Activated CD4-positive, alpha-beta T cell treated with anti-CD3 and anti-CD28 coated beads for 36 hours (primary cell): ENCODE measurements at regions not wholly inside any gene's neighbourhood (a gene's known extent, or its start where the extent isn't known, plus 50 kb on each side); places are given as distances from the start of the nearest gene placed in this dataset.

Experiments
- ATAC-seq: fragments of 200-7000 bp; cut with Tn5 transposase; one replicate; pipeline ENCODE4 v1.10.0; 2021; ENCODE audit warnings: mild to moderate bottlenecking, moderate library complexity
- CTCF ChIA-PET: fragments of 350-600 bp; sonication (Branson Sonifier 250); formaldehyde crosslinking; loops from one replicate; lab custom pipeline; 2021; ENCODE audit warnings: antibody characterized with exemption; lab: Charles Lee
- POLR2A ChIA-PET: fragments of 350-600 bp; sonication (Branson Sonifier 250); formaldehyde crosslinking; loops from one replicate; lab custom pipeline; 2021; ENCODE audit warnings: antibody characterized with exemption, inconsistent platforms; lab: Charles Lee
- DNase-seq: peaks from one replicate; pipeline ENCODE4 v3.0.0-alpha.2; 2020
- H3K27ac Mint-ChIP-seq: one replicate; pipeline ENCODE4 v1.8.0; 2021; ENCODE audit warnings: mixed read lengths
- H3K27me3 Mint-ChIP-seq: one replicate; pipeline ENCODE4 v1.8.0; 2021; ENCODE audit warnings: mixed read lengths
- H3K36me3 Mint-ChIP-seq: one replicate; pipeline ENCODE4 v1.8.0; 2021; ENCODE audit warnings: low read depth, mixed read lengths
- H3K4me1 Mint-ChIP-seq: one replicate; pipeline ENCODE4 v1.8.0; 2021; ENCODE audit warnings: mixed read lengths
- H3K4me3 Mint-ChIP-seq: one replicate; pipeline ENCODE4 v1.8.0; 2021; ENCODE audit warnings: mild to moderate bottlenecking, moderate library complexity, mixed read lengths
- H3K9me3 Mint-ChIP-seq: one replicate; pipeline ENCODE4 v1.8.0; 2021; ENCODE audit warnings: low read depth, mixed read lengths
- intact Hi-C, 2 experiments: fragments of 100-400 bp; cut with DNase I in 1 of 2; cut with micrococcal nuclease in 1 of 2; formaldehyde crosslinking; loops; one replicate each; pipeline versions ENCODE4 v1.14.2 to v1.15.1; 2022 to 2024; cut with DNase I, micrococcal nuclease

- ChIA-PET POLR2A (no interaction called here), CTCF (no interaction called here)
- Mint-ChIP-seq H3K27ac (no peak overlapping the region), H3K9me3 (no peaks in the 10 kb centered on the region), H3K4me3 (no peak overlapping the region), H3K27me3 (no peaks in the 10 kb centered on the region), H3K36me3 (no peaks in the 10 kb centered on the region), H3K4me1 (no peaks in the 10 kb centered on the region)
- DNase-seq = no peak
- intact Hi-C loops = no loop called here
- ATAC-seq = no peak
Observed at GRCh38 chr14:95410838-95411237, 91.1 kb upstream of the CLMN start.

- no peaks in the 10 kb centered on the region for H3K9me3 Mint-ChIP-seq
- no peaks in the 10 kb centered on the region for H3K27me3 Mint-ChIP-seq
- no peak overlapping the region for H3K27ac Mint-ChIP-seq
- ATAC-seq (no peak), DNase-seq (no peak)
- ChIA-PET CTCF (no interaction called here), POLR2A (no interaction called here)
- no peaks in the 10 kb centered on the region for H3K36me3 Mint-ChIP-seq
- H3K4me3 Mint-ChIP-seq = no peak overlapping the region
- intact Hi-C loops = no loop called here
- H3K4me1 Mint-ChIP-seq = no peaks in the 10 kb centered on the region
Observed at GRCh38 chr14:95409477-95410272, 90.0 kb upstream of the CLMN start.

GRCh38 chr14:95408731-95409476, 89.2 kb upstream of the CLMN start:
- ChIA-PET CTCF (no interaction called here), POLR2A (no interaction called here)
- Mint-ChIP-seq H3K4me3 (no peak overlapping the region), H3K4me1 (no peaks in the 10 kb centered on the region), H3K27me3 (no peaks in the 10 kb centered on the region), H3K36me3 (no peaks in the 10 kb centered on the region), H3K27ac (no peak overlapping the region), H3K9me3 (no peaks in the 10 kb centered on the region)
- no peak for ATAC-seq
- intact Hi-C loops = no loop called here
- no peak for DNase-seq

DNA sequence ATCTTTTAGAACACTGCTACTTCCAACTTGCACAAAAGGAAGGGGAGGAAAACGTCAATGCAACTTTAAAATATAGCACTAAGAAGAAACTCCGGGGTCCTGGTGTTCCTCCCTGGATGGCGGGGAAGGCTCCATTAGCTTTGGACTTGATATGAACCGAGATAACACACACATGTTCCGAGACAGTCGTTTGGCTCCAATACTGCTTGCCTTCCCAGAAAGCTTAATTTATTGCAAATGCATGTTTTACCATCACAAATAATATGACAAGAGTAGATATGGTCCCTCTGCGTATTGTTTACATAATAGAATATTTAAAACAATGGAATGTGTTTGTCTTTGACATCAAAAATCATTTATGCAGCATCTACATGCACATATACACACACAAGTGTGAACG, 87.6 kb upstream of the CLMN start:
- Mint-ChIP-seq H3K27me3 (no peaks in the 10 kb centered on the region), H3K4me3 (no peak overlapping the region), H3K4me1 (no peaks in the 10 kb centered on the region), H3K9me3 (no peaks in the 10 kb centered on the region), H3K36me3 (no peaks in the 10 kb centered on the region), H3K27ac (no peak overlapping the region)
- CTCF ChIA-PET = no interaction called here
- ATAC-seq (no peak), DNase-seq (no peak)
- POLR2A ChIA-PET = no interaction called here
- intact Hi-C loops = no loop called here

DNA sequence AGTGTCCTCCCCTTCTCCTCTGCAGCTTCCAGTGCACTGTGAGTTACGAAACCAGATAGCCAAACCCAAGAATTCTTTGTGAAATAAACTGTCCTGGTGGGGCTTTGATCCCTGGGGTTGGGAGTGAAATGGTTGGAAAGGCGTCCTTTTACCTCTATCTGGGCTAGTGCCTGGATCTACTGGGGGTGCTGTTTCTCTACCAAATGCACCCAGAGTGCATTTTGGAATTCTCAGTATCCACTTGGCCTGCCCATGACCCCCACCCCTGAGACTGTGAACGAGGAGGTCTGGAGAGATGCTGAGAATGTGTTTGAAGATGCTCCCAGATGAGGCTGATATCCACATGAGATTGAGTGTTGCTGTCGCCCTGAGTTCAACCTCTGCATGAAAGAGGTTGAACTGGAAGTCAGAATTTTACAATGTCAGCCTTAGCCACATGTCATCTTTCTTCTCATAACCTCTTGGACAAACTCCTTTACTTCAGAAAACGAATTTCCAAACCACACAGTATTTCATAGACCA, 87.1 kb upstream of the CLMN start:
- Mint-ChIP-seq H3K4me1 (no peaks in the 10 kb centered on the region), H3K36me3 (no peaks in the 10 kb centered on the region), H3K4me3 (no peak overlapping the region), H3K27ac (no peak overlapping the region), H3K9me3 (no peaks in the 10 kb centered on the region), H3K27me3 (no peaks in the 10 kb centered on the region)
- ChIA-PET POLR2A (no interaction called here), CTCF (no interaction called here)
- intact Hi-C loops = no loop called here
- no peak for ATAC-seq
- DNase-seq = no peak

- Mint-ChIP-seq H3K9me3 (no peaks in the 10 kb centered on the region), H3K4me1 (no peaks in the 10 kb centered on the region), H3K27me3 (no peaks in the 10 kb centered on the region), H3K27ac (no peak overlapping the region), H3K36me3 (no peaks in the 10 kb centered on the region), H3K4me3 (no peak overlapping the region)
- ChIA-PET POLR2A (no interaction called here), CTCF (no interaction called here)
- ATAC-seq (no peak), DNase-seq (no peak)
- intact Hi-C loops = no loop called here
Observed at GRCh38 chr14:95404583-95404982, 84.9 kb upstream of the CLMN start.

DNA sequence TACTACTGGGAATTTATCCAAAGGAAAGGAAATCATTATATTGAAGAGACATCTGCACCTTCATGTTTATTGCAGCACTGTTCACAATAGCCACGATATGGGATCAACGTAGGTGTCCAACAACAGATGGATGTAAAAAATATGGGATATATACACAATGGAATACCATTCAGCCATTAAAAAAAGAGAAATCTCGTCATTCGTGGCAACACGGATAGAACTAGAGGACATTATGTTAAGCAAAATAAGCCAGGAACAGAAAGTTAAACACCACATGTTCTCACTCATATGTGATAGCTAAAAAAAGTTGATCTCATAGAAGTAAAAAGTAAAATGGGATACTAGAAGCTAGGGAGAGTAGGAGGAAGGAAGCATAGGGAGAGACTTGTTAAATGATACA, 82.9 kb upstream of the CLMN start:
- no peak for DNase-seq
- ChIA-PET POLR2A (no interaction called here), CTCF (interaction anchor here (1.2 kb wide), 1 partner anchor 457 kb away, joined by 4 read pairs; no protein-coding TSS in a partner anchor)
- Mint-ChIP-seq H3K27me3 (no peaks in the 10 kb centered on the region), H3K4me1 (no peaks in the 10 kb centered on the region), H3K4me3 (no peak overlapping the region), H3K27ac (no peak overlapping the region), H3K9me3 (no peaks in the 10 kb centered on the region), H3K36me3 (no peaks in the 10 kb centered on the region)
- intact Hi-C loops = no loop called here
- no peak for ATAC-seq

- Mint-ChIP-seq H3K9me3 (no peaks in the 10 kb centered on the region), H3K27ac (no peak overlapping the region), H3K4me3 (no peak overlapping the region), H3K4me1 (no peaks in the 10 kb centered on the region), H3K27me3 (no peaks in the 10 kb centered on the region), H3K36me3 (no peaks in the 10 kb centered on the region)
- ATAC-seq = no peak
- POLR2A ChIA-PET = no interaction called here
- no peak for DNase-seq
- CTCF ChIA-PET = no interaction called here
- intact Hi-C loops = no loop called here
Observed at GRCh38 chr14:95402176-95402575, 82.5 kb upstream of the CLMN start.

DNA sequence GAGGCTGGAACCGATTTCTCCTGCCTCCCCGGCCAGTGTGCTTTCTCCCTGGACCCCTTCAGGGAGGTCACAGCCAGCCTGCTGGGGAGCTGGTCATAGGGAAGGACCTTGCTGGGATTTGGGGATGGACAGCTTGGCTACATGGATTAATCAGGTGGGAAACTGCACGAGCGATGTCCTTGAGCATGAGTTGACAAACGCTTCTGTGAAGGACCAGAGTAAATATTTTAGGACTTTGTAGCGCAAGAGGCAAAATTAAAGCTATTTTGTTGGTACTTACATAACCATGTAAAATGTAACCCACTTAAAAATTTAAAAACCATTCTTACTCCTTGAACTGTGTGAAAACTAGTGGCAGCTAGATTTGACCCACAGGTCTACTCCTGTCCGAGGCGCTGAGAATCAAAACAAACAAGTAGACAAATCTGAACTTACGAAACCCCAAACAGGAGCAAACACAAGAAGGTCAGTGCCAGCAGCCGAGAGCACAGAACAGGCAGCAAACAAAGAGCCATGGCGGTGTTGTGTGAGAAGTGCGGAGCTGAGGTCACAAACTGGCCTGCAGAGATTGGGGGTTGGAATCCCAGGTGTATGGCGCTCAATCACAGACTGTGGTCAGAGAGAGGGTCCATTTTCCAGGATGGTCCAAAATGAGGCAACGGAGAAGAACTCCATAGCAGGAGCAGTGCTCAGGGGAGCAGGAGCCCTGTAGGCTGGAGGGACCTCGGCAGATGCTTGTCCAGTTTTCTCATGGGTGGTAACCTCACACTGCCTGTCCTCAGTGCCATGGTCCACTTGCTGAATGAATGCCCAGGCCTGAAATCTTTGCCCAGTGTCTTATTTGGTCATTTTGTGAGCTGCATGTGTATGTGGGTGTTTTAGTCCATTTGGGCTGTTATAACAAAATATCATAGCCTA, 79.2 kb upstream of the CLMN start:
- intact Hi-C loops = no loop called here
- H3K27ac Mint-ChIP-seq = no peak overlapping the region
- ChIA-PET POLR2A (interaction anchor here (0.6 kb wide), 1 partner anchor 899 kb away, joined by 6 read pairs; no protein-coding TSS in a partner anchor), CTCF (interaction anchor here (1.0 to 1.2 kb wide), 2 partner anchors 38 to 115 kb away, joined by 3 to 4 read pairs; no protein-coding TSS in a partner anchor)
- no peak overlapping the region for H3K4me3 Mint-ChIP-seq
- peaks cover 3% of the 10 kb centered on the region for H3K27me3 Mint-ChIP-seq
- DNase-seq (no peak), ATAC-seq (no peak)
- H3K4me1 Mint-ChIP-seq = peaks cover 2% of the 10 kb centered on the region
- H3K9me3 Mint-ChIP-seq = peaks cover 6% of the 10 kb centered on the region
- H3K36me3 Mint-ChIP-seq = no peaks in the 10 kb centered on the region

DNA sequence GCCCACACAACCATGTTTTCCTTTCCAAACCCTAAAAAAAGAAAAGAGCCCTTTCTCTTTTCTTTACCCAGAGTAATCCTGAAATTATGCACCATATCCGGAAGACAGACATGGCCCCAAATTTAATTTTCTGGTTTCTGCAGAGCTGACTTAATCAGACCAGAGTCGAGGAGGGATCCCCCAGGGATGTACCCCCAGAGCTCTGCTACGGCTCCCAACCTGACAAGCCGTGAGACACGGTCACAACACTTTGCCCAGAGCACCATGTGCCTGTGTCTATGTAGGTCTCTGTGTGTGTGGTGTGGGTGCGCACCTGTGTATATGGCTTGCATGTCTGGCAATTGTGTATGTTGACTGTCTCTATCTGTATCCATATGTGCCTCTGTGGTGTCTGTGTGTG, 77.6 kb upstream of the CLMN start:
- Mint-ChIP-seq H3K4me3 (no peak overlapping the region), H3K27me3 (peaks cover 3% of the 10 kb centered on the region), H3K36me3 (no peaks in the 10 kb centered on the region), H3K27ac (no peak overlapping the region), H3K9me3 (peaks cover 6% of the 10 kb centered on the region), H3K4me1 (peaks cover 2% of the 10 kb centered on the region)
- ATAC-seq (no peak), DNase-seq (no peak)
- intact Hi-C loops = no loop called here
- ChIA-PET POLR2A (no interaction called here), CTCF (no interaction called here)

DNA sequence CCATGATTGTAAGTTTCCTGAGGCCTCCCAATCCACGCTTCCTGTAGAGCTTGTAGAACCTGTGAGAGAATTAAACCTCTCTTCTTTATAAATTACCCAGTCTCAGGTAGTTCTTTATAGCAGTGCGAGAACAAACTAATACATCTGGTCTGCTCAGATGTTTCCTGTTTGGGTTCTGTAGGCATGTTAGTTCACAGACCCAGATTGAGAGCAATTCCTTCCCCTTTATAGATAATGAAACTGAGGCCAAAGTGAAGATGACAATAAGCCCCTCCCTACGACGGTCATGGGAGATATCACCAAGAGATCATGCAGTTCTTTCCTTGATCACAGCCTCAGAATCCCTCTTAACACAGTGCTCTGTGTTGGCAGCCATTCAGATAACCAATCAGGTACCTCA, 76.5 kb upstream of the CLMN start:
- ChIA-PET POLR2A (no interaction called here), CTCF (no interaction called here)
- ATAC-seq (no peak), DNase-seq (no peak)
- Mint-ChIP-seq H3K4me3 (no peak overlapping the region), H3K27me3 (peaks cover 3% of the 10 kb centered on the region), H3K9me3 (peaks cover 6% of the 10 kb centered on the region), H3K36me3 (no peaks in the 10 kb centered on the region), H3K4me1 (peaks cover 2% of the 10 kb centered on the region), H3K27ac (no peak overlapping the region)
- intact Hi-C loops = no loop called here
